ENCODE measurements at regions not wholly inside any gene's neighbourhood (a gene's known extent, or its start where the extent isn't known, plus 50 kb on each side); places are given as distances from the start of the nearest gene placed in this dataset.

GRCh38 chr18:65081786-65082185 lies 669.0 kb upstream of the CDH7 start:
- TF ChIP-seq, protein P1, sequence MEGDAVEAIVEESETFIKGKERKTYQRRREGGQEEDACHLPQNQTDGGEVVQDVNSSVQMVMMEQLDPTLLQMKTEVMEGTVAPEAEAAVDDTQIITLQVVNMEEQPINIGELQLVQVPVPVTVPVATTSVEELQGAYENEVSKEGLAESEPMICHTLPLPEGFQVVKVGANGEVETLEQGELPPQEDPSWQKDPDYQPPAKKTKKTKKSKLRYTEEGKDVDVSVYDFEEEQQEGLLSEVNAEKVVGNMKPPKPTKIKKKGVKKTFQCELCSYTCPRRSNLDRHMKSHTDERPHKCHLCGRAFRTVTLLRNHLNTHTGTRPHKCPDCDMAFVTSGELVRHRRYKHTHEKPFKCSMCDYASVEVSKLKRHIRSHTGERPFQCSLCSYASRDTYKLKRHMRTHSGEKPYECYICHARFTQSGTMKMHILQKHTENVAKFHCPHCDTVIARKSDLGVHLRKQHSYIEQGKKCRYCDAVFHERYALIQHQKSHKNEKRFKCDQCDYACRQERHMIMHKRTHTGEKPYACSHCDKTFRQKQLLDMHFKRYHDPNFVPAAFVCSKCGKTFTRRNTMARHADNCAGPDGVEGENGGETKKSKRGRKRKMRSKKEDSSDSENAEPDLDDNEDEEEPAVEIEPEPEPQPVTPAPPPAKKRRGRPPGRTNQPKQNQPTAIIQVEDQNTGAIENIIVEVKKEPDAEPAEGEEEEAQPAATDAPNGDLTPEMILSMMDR (IDR thresholded peaks at IDR 0.05; ENCODE audit: extremely low read depth, missing control alignments): no peak
- DNase-seq (ENCODE audit: low spot score): no peak

GRCh38 chr18:65073060-65073550 lies 677.7 kb upstream of the CDH7 start:
- DNase-seq (ENCODE audit: low spot score): no peak
- TF ChIP-seq, protein P1 (IDR thresholded peaks at IDR 0.05; ENCODE audit: extremely low read depth, missing control alignments): no peak

GRCh38 chr18:65057439-65058083 lies 693.3 kb upstream of the CDH7 start:
- DNase-seq (ENCODE audit: low spot score): no peak
- TF ChIP-seq, protein P1 (IDR thresholded peaks at IDR 0.05; ENCODE audit: extremely low read depth, missing control alignments): no peak

GRCh38 chr18:65056575-65056974 lies 694.2 kb upstream of the CDH7 start:
- TF ChIP-seq, protein P1 (IDR thresholded peaks at IDR 0.05; ENCODE audit: extremely low read depth, missing control alignments): no peak
- DNase-seq (ENCODE audit: low spot score): no peak

GRCh38 chr18:65049586-65049985 lies 701.2 kb upstream of the CDH7 start:
- TF ChIP-seq, protein P1 (IDR thresholded peaks at IDR 0.05; ENCODE audit: extremely low read depth, missing control alignments): no peak
- DNase-seq (ENCODE audit: low spot score): no peak

- TF ChIP-seq, protein P1 (IDR thresholded peaks at IDR 0.05; ENCODE audit: extremely low read depth, missing control alignments): no peak
These were observed 711.2 kb upstream of the CDH7 start for GRCh38 chr18:65039578-65039977.

GRCh38 chr18:65035701-65036100 lies 715.1 kb upstream of the CDH7 start:
- no peak for DNase-seq (ENCODE audit: low spot score)
- TF ChIP-seq, protein P1 (IDR thresholded peaks at IDR 0.05; ENCODE audit: extremely low read depth, missing control alignments): no peak

More at GRCh38 chr18:65039578-65039977, 711.2 kb upstream of the CDH7 start:
- DNase-seq (ENCODE audit: low spot score): no peak

All from GM20000 (cell line).